ENCODE measurements at regions not wholly inside any gene's neighbourhood (a gene's known extent, or its start where the extent isn't known, plus 50 kb on each side); places are given as distances from the start of the nearest gene placed in this dataset.
A peak's percentile ranks its signal among the peaks of the same experiment; 100 is the strongest.

DNA sequence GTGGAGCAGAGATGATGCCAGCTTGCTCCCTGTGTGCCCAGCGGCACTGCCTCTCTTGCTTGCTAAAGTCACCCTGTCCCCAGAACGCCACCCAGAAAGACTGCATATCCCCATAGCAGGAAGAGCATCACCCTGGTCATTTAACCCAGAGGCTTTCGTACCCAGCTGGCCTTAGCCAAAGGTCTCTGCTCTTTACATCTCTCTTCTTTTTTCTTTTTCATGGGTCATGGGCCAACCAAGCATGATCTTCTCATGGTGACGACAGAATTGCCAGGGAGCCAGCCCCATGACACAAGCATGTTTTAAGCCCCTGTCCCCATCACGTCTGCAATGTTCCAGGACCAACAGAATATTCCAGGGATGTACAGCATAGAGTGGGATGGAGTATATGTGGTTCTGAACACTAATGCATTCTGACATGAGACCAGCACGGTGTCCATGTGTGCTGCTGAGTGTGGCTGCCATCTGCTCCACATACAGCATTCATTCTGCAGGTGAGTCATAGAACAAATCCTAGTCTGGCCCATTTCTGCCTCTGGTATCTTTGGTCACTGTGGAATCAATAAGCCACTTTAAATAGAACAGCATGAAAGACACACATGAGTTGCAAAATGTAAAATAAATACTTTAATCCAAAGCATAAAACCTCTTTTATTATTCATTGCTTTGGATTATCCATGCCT is 203.0 kb downstream of the MED10 start:
- no peak for TF ChIP-seq CTCF (IDR thresholded peaks at IDR 0.05; ENCODE audit: borderline replicate concordance, control extremely low read depth, extremely low read depth, insufficient read depth, missing control alignments)
- DNase-seq (ENCODE audit: low spot score): no peak
- in situ Hi-C loops (cut with MboI; ENCODE audit: low sequenced_read_pairs, unreplicated experiment): no loop called here

- no peak for TF ChIP-seq CTCF (IDR thresholded peaks at IDR 0.05; ENCODE audit: borderline replicate concordance, control extremely low read depth, extremely low read depth, insufficient read depth, missing control alignments)
- DNase-seq (ENCODE audit: low spot score): no peak
- in situ Hi-C loops (cut with MboI; ENCODE audit: low sequenced_read_pairs, unreplicated experiment): no loop called here
These were observed 208.7 kb downstream of the MED10 start for GRCh38 chr5:6169660-6170059.

DNA sequence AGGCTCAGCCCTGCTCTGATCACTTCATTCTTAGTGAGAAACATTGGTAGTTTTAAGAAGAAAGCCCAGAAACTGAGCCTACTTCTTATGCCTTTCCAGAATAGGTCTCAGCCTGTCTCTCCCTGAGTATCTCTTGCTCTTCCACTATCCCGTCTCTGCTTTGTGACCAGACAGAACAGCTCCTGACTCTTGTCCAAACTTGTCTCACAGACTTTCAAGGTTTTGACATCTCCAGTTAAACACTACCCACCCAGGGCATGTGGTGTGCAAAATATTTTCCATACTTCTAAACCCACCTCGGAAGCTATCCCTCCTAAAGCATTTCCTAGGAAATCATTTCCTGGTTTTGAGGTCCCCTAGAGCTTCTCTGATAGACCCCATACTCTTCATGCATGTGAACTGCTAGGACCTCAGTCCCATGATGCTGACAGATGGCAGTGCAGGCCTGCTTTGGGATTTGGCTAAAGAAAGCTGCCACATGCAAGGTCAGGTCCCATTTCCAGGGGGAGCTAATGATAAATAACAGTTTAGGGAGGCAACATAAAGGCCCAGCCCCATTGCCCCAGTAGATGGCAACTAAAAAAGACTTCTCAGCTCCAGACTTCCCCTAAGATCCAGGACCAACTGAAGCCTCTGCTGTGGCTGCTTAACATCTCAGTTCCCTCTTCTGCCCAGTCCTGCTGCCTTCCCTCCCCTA is 211.5 kb downstream of the MED10 start:
- no peak for DNase-seq (ENCODE audit: low spot score)
- peak; percentile 37 for TF ChIP-seq CTCF (IDR thresholded peaks at IDR 0.05; ENCODE audit: borderline replicate concordance, control extremely low read depth, extremely low read depth, insufficient read depth, missing control alignments)
- in situ Hi-C loops (cut with MboI; ENCODE audit: low sequenced_read_pairs, unreplicated experiment): no loop called here

DNA sequence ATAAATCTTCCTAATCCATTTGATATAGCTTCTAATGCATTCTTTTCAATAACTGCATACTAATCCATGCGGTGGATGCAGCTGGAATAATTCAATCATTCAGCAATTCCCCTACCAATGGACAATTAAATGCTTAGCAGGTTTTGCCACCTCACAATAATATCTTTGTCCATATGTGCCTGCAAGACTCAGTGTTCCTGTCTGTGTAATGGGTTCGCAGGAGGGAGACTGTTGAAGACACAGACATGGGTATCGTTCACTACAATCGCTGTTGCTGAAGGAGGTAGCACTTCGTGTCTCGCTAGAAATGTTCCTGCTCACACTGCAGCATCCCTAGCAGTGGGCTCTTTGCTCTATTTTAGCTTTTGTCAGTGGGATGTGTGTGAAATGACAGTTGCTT is 214.4 kb downstream of the MED10 start:
- no peak for DNase-seq (ENCODE audit: low spot score)
- in situ Hi-C loops (cut with MboI; ENCODE audit: low sequenced_read_pairs, unreplicated experiment): no loop called here

DNA sequence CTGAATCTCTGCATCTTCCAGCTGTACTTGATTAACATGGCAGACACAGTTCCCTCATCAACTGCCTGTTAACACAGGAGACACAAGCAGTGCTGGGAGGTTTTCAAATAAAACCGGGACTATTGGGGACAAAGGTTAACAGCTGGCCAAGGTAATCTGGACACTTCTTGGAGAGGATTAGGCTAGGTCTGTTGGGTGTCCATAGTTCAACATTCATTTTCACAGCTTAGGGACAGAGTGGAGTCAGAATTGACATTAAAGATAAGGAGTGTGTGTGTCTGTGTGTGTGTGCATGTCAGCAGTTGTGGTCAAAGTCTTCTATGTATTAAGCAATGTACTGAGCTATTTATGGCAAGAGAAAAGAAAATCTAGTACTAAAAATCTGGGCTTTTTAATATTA is 216.2 kb downstream of the MED10 start:
- in situ Hi-C loops (cut with MboI; ENCODE audit: low sequenced_read_pairs, unreplicated experiment): no loop called here
- DNase-seq (ENCODE audit: low spot score): no peak
- TF ChIP-seq CTCF (IDR thresholded peaks at IDR 0.05; ENCODE audit: borderline replicate concordance, control extremely low read depth, extremely low read depth, insufficient read depth, missing control alignments): no peak

More for the DNA sequence above, 214.4 kb downstream of the MED10 start:
- no peak for TF ChIP-seq CTCF (IDR thresholded peaks at IDR 0.05; ENCODE audit: borderline replicate concordance, control extremely low read depth, extremely low read depth, insufficient read depth, missing control alignments)

- TF ChIP-seq CTCF (IDR thresholded peaks at IDR 0.05; ENCODE audit: borderline replicate concordance, control extremely low read depth, extremely low read depth, insufficient read depth, missing control alignments): no peak
- DNase-seq (ENCODE audit: low spot score): no peak
- in situ Hi-C loops (cut with MboI; ENCODE audit: low sequenced_read_pairs, unreplicated experiment): no loop called here
These were observed 217.1 kb downstream of the MED10 start for GRCh38 chr5:6161257-6161656.

Data from GM13976 (cell line).